Vagina (tissue), 2 donors: ENCODE measurements at regions not wholly inside any gene's neighbourhood (a gene's known extent, or its start where the extent isn't known, plus 50 kb on each side); places are given as distances from the start of the nearest gene placed in this dataset.

Experiments used
- POLR2A ChIP-seq, 2 donors: fragments of 450-650 bp; IDR thresholded peaks; one replicate each; pipeline ENCODE4 v1.6.1; 2017; ENCODE audit warnings: antibody characterized with exemption in 2 of 2, mild to moderate bottlenecking in 2 of 2, moderate library complexity in 2 of 2
- TF ChIP-seq, protein P1 (sequence below), 3 experiments: fragments of 450-650 bp in 2 of 3; fragments of 200-600 bp in 1 of 3; sonication (generic) in 1 of 3; IDR thresholded peaks; one replicate each; pipeline ENCODE4 v1.5.1; 2017 to 2019; ENCODE audit warnings: antibody characterized with exemption in 3 of 3, mild to moderate bottlenecking in 2 of 3, moderate library complexity in 2 of 3

DNA sequence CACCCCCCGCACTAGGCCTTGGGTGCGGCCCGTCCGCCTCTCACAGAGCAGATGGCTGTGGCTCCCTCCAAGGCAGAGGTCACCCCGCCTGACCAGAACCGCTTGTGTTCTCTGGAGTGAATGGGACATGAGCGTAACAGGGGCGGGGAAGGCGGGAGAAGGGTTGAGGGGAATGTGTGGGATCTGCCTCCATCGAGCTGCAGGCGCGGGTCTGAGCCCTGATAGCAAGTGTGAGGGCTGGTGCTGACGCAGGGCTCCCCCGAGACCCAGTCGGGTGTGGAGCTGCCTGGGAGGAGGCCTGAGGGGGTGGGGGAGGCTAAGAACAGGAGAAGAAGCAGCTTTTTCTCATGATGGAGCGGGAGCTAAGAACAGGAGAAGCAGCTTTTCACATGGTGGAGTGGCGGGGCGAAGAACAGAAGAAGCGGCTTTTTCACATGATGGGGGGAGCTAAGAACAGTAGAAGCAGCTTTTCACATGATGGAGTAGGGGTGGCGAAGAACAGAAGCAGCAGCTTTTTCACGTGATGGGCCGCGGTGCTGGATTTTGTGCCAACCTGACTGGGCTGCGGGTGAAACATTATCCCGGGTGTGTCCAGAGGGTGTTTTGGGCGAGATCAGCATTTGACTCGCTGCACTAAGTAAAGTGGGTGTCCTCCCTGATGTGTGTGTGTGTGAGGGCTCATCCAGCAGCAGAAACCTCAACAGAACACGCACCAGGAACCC, 169.3 kb downstream of the TTLL2 start:
- TF ChIP-seq, protein P1, sequence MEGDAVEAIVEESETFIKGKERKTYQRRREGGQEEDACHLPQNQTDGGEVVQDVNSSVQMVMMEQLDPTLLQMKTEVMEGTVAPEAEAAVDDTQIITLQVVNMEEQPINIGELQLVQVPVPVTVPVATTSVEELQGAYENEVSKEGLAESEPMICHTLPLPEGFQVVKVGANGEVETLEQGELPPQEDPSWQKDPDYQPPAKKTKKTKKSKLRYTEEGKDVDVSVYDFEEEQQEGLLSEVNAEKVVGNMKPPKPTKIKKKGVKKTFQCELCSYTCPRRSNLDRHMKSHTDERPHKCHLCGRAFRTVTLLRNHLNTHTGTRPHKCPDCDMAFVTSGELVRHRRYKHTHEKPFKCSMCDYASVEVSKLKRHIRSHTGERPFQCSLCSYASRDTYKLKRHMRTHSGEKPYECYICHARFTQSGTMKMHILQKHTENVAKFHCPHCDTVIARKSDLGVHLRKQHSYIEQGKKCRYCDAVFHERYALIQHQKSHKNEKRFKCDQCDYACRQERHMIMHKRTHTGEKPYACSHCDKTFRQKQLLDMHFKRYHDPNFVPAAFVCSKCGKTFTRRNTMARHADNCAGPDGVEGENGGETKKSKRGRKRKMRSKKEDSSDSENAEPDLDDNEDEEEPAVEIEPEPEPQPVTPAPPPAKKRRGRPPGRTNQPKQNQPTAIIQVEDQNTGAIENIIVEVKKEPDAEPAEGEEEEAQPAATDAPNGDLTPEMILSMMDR (IDR thresholded peaks at IDR 0.05), result no peak
- no peak for TF ChIP-seq POLR2A (IDR thresholded peaks at IDR 0.05)
